ENCODE measurements at regions not wholly inside any gene's neighbourhood (a gene's known extent, or its start where the extent isn't known, plus 50 kb on each side); places are given as distances from the start of the nearest gene placed in this dataset.

DNA sequence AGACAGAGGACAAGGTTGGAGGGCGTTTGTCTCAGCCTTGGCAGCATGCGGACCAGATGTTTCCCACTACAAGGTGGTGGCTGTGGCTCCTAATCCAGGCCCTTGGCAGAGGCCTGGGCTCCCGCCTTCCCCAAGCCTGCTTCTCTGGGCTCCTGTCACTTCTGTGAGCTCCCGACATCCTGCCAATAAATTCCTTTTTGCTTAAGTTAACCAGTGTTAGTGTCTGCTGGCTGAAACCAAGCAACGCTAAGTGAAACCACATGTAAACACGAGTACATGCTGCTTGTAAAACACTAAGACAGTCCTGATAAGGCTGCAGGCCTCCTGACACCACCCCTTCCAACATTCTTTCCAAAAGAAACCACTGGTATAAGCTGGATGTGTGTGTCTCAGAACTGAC lies 263.6 kb upstream of the ZMIZ1 start:
- TF ChIP-seq BHLHE40 (IDR thresholded peaks at IDR 0.05; ENCODE audit: borderline replicate concordance) (no peak), CTBP1 (IDR thresholded peaks at IDR 0.05; ENCODE audit: borderline replicate concordance) (no peak), SP1 (IDR thresholded peaks at IDR 0.05) (no peak), ZNF384 (IDR thresholded peaks at IDR 0.05) (no peak), FOXK2 (IDR thresholded peaks at IDR 0.05) (no peak), HDGF (IDR thresholded peaks at IDR 0.05; ENCODE audit: borderline replicate concordance) (no peak), TARDBP (IDR thresholded peaks at IDR 0.05) (no peak), FOXA1 (IDR thresholded peaks at IDR 0.05) (no peak), SUZ12 (IDR thresholded peaks at IDR 0.05) (no peak)
- TF ChIP-seq, protein P1, sequence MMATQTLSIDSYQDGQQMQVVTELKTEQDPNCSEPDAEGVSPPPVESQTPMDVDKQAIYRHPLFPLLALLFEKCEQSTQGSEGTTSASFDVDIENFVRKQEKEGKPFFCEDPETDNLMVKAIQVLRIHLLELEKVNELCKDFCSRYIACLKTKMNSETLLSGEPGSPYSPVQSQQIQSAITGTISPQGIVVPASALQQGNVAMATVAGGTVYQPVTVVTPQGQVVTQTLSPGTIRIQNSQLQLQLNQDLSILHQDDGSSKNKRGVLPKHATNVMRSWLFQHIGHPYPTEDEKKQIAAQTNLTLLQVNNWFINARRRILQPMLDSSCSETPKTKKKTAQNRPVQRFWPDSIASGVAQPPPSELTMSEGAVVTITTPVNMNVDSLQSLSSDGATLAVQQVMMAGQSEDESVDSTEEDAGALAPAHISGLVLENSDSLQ (IDR thresholded peaks at IDR 0.05), result no peak
- POLR2A ChIA-PET, result no interaction called here
- DNase-seq (ENCODE audit: extremely low spot score), result peak; percentile 28
- CTCF ChIA-PET, result no interaction called here

DNA sequence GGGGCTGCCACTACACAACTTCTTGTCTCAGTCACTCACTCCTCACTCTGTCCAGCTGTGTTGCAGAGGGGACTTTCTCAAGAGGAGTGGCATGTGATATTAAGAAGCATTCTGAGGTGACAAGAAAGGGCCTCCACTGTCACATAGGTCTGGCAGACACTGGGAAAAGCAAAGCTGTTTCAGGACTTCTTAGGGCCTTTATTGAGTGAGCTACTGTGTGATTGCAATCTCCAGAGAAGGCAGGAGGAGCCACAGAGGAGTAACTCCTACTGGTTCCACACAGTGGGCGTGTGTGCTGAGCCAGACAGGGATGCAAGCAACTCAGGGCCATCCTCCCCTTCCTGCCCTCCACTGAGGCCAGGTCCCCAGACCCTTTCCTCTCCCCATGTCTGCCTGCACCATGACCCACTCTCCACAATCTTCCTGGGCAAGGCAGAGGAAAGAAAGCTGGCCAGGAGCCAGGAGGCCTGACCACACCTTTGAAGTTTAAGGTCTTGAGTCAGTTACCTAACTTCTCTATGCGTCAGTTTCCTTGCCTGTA lies 262.0 kb upstream of the ZMIZ1 start:
- TF ChIP-seq FOXA1 (IDR thresholded peaks at IDR 0.05) (no peak), ARNT (IDR thresholded peaks at IDR 0.05) (no peak)
- CTCF ChIA-PET, result no interaction called here
- POLR2A ChIA-PET, result no interaction called here
- DNase-seq (ENCODE audit: extremely low spot score), result no peak

DNA sequence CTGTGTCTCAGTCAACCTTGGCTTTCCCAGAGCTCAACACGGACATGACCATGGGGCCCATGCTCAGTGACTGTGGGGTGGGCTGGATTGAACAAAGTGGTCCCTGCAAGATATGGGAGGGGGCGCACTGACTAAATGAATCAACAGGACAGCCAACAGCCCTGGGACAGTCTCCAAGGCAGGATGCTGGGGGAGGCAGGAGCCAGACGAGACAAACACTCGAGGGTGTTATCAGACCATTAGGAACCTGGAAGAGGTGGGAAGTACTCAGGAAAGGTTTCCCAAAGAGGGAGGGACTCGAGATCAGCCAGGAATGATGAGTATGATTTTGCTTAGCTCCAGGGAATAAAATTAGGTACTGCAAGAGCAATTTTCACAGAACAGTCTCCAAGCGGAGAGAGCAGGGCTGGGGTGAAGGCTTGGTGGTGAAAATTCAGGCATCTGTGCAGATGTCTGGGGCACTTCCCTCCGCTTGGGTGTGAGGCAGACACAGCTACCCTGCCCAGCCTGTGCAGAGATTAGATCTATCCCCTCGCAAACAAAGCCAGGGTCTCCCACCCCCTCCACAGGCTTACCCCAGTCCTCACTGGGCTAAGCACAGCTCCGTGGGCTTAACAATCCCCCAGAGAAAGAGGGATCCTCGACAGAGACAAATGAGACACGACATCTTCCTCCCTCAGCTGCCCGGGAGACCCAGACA lies 261.1 kb upstream of the ZMIZ1 start:
- CTCF ChIA-PET, result no interaction called here
- no peak for TF ChIP-seq L3MBTL2 (conservative IDR thresholded peaks at IDR 0.05)
- TF ChIP-seq BHLHE40 (IDR thresholded peaks at IDR 0.05; ENCODE audit: borderline replicate concordance), result no peak
- TF ChIP-seq NFRKB (IDR thresholded peaks at IDR 0.05), result no peak
- TF ChIP-seq FOXA1 (IDR thresholded peaks at IDR 0.05), result no peak
- TF ChIP-seq FOXK2 (IDR thresholded peaks at IDR 0.05), result no peak
- no peak for TF ChIP-seq ARNT (IDR thresholded peaks at IDR 0.05)
- TF ChIP-seq ELF4 (IDR thresholded peaks at IDR 0.05), result no peak
- TF ChIP-seq CTBP1 (IDR thresholded peaks at IDR 0.05; ENCODE audit: borderline replicate concordance), result no peak
- TF ChIP-seq, protein P1 (IDR thresholded peaks at IDR 0.05), result no peak
- TF ChIP-seq HDGF (IDR thresholded peaks at IDR 0.05; ENCODE audit: borderline replicate concordance), result no peak
- DNase-seq (ENCODE audit: extremely low spot score), result no peak
- POLR2A ChIA-PET, result no interaction called here

DNA sequence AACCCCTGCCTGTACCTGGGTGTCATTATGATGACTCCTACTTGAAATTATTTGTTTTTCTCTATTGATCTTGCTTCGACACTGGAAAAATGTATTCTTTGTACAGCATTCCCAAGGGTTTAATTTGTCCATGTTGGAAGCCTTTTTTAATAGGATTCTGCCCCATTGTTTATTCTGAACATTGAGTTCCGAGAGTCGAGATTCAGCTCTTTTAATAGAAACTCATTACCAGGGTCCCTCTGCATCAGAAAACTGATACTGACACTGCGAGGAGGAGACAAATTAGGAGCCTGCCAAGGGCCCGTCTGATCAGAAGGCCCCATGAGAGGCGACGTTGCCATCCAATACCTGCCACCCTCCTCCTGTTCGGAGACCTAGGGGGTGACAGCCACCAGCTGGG lies 260.5 kb upstream of the ZMIZ1 start:
- DNase-seq (ENCODE audit: extremely low spot score), result no peak
- TF ChIP-seq ELF4 (IDR thresholded peaks at IDR 0.05) (no peak), CTBP1 (IDR thresholded peaks at IDR 0.05; ENCODE audit: borderline replicate concordance) (no peak), NFRKB (IDR thresholded peaks at IDR 0.05) (no peak), LEF1 (IDR thresholded peaks at IDR 0.05; ENCODE audit: borderline replicate concordance) (no peak), FOXM1 (IDR thresholded peaks at IDR 0.05; ENCODE audit: borderline replicate concordance) (no peak)
- TF ChIP-seq, protein P1 (IDR thresholded peaks at IDR 0.05), result no peak
- ChIA-PET POLR2A (no interaction called here), CTCF (no interaction called here)

DNA sequence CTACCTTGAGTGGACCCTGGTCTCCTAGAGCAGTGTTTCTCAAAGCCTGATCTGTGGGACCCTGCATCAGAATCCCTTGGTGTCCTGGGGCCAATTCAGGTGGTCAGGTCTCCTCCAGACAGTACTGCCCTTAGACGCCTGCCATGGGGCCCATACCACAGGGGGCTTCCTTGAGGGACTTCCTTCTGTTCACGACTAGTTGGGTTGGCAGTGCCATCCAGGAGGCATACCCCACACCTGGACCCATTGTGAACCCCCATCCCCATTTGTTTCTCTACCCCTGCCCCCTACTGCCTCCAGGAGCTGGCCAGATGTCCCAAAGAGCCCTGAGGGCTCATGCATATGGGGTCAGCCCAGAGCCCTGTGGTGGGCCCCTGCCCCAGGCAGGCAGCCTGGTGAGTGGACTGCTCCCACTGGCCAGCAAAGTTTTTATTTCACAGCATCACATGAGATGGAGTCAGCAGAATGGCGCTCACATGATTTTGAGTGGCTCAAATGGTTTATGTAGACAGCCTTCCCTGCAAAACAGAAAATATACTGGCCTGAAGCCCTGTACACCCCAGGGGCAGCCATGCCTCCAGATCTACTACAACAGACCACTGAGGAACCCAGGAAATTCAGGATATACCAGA lies 259.9 kb upstream of the ZMIZ1 start:
- ChIA-PET CTCF (no interaction called here), POLR2A (no interaction called here)
- no peak for TF ChIP-seq TARDBP (IDR thresholded peaks at IDR 0.05)
- no peak for TF ChIP-seq FOXK2 (IDR thresholded peaks at IDR 0.05)
- TF ChIP-seq BHLHE40 (IDR thresholded peaks at IDR 0.05; ENCODE audit: borderline replicate concordance), result no peak
- TF ChIP-seq LEF1 (IDR thresholded peaks at IDR 0.05; ENCODE audit: borderline replicate concordance), result no peak
- DNase-seq (ENCODE audit: extremely low spot score), result no peak

DNA sequence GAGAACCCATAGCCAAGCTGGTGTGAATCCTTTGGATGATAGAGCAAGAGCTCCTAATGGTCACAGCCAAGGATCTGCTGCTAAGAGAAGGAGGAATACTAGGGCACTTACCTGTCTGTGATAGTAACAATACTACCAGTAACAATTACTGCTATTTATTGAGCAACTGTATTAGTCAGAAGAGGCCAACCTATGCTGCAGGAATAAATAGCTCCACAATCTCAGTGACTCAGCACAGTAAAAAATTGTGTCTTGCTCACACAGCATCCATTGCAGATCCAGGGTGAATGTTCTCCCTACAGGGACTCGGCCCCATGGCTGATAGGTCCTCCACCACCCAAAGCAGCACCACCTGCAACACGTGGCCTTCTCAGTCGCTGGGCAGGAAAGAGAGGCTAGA lies 257.6 kb upstream of the ZMIZ1 start:
- no peak for DNase-seq (ENCODE audit: extremely low spot score)
- CTCF ChIA-PET, result interaction anchor here (0.7 kb wide), 1 partner anchor 15 kb away, joined by 3 read pairs; no protein-coding TSS in a partner anchor
- TF ChIP-seq LEF1 (IDR thresholded peaks at IDR 0.05; ENCODE audit: borderline replicate concordance), result no peak
- TF ChIP-seq CTBP1 (IDR thresholded peaks at IDR 0.05; ENCODE audit: borderline replicate concordance), result no peak
- no peak for TF ChIP-seq ZNF384 (IDR thresholded peaks at IDR 0.05)
- no peak for TF ChIP-seq FOXA1 (IDR thresholded peaks at IDR 0.05)
- no peak for TF ChIP-seq ARNT (IDR thresholded peaks at IDR 0.05)
- no peak for TF ChIP-seq FOXK2 (IDR thresholded peaks at IDR 0.05)
- no peak for TF ChIP-seq L3MBTL2 (conservative IDR thresholded peaks at IDR 0.05)
- TF ChIP-seq, protein P1 (IDR thresholded peaks at IDR 0.05), result no peak
- no peak for TF ChIP-seq HDGF (IDR thresholded peaks at IDR 0.05; ENCODE audit: borderline replicate concordance)
- TF ChIP-seq SP1 (IDR thresholded peaks at IDR 0.05), result no peak
- TF ChIP-seq ELF4 (IDR thresholded peaks at IDR 0.05), result no peak
- no peak for TF ChIP-seq BHLHE40 (IDR thresholded peaks at IDR 0.05; ENCODE audit: borderline replicate concordance)
- TF ChIP-seq SUZ12 (IDR thresholded peaks at IDR 0.05), result no peak
- no peak for TF ChIP-seq FOXM1 (IDR thresholded peaks at IDR 0.05; ENCODE audit: borderline replicate concordance)
- TF ChIP-seq NFRKB (IDR thresholded peaks at IDR 0.05), result no peak
- no peak for TF ChIP-seq TARDBP (IDR thresholded peaks at IDR 0.05)
- POLR2A ChIA-PET, result no interaction called here

All from HEK293T (cell line).